Sigmoid colon (tissue), 4 donors: ENCODE measurements at regions not wholly inside any gene's neighbourhood (a gene's known extent, or its start where the extent isn't known, plus 50 kb on each side); places are given as distances from the start of the nearest gene placed in this dataset.

Experiments
- POLR2A ChIP-seq, 2 donors: fragments of 450-650 bp; IDR thresholded peaks; one replicate each; pipeline ENCODE4 v1.6.1; 2016; ENCODE audit warnings: antibody characterized with exemption in 2 of 2, mild to moderate bottlenecking in 2 of 2, moderate library complexity in 2 of 2
- POLR2AphosphoS5 ChIP-seq, 4 donors: sonication (generic); formaldehyde crosslinking; IDR thresholded peaks; one replicate each; pipeline ENCODE4 v1.6.1; 2017; ENCODE audit warnings: antibody characterized with exemption in 4 of 4

DNA sequence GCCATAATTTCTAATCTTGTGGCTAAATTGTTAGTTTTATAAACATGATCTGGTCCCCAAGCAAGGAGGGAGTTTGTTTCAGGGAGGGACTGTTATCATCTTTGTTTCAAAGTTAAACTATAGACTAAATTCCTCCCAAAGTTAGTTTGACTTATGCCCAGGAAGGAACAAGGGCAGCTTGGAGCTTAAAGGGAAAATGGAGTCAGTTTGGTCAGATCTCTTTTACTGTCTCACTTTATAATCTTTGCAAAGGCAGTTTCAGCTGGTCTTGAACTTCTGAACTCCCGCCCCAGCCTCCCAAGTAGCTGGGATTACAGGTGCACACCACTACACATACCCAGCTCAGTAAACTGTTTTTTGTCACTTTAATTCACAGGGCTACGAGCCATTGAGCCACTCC lies 214.7 kb downstream of the ZNF674 start:
- TF ChIP-seq POLR2AphosphoS5 (IDR thresholded peaks at IDR 0.05), result no peak
- TF ChIP-seq POLR2A (IDR thresholded peaks at IDR 0.05), result no peak
